HepG2 (cell line): ENCODE measurements at regions not wholly inside any gene's neighbourhood (a gene's known extent, or its start where the extent isn't known, plus 50 kb on each side); places are given as distances from the start of the nearest gene placed in this dataset.

Source experiments
- ATAC-seq: fragments of 200-7000 bp; cut with Tn5 transposase; 3 replicates; pipeline ENCODE4 v1.9.1; 2020; ENCODE audit warnings: mild to moderate bottlenecking, moderate library complexity
- BruUV-seq: library from RNA; stranded (reverse); fragments of 400-500 nt; replicated peaks from 2 replicates; lab custom pipeline; 2021; lab: Mats Ljungman, UMichigan
- CTCF ChIA-PET: fragments of 300-600 bp; formaldehyde crosslinking; extraction: SDS; loops from one replicate; lab custom pipeline; 2021; ENCODE audit warnings: low total read pairs, inconsistent platforms, low intra/inter-chr PET ratio; lab: Yijun Ruan, JAX
- POLR2A ChIA-PET: fragments of 350-600 bp; sonication (Branson Sonifier 250); formaldehyde crosslinking; loops from one replicate; lab custom pipeline; 2020; ENCODE audit warnings: antibody characterized with exemption, inconsistent platforms; lab: Yijun Ruan, JAX
- DNase-seq: peaks from one replicate; pipeline ENCODE4 v3.0.0-alpha.2; 2015; ENCODE audit warnings: low spot score
- FAIRE-seq: peaks from 3 replicates; lab custom pipeline; 2011; peaks lifted over from hg19 to GRCh38; lab: Jason Lieb, UNC
- H2AFZ ChIP-seq: one replicate; pipeline ENCODE4 v1.6.1; 2011; ENCODE audit warnings: low read length, inconsistent platforms
- H3K27ac ChIP-seq: fragments of 300-600 bp; 3 replicates; pipeline ENCODE4 v1.8.0; 2011; ENCODE audit warnings: mixed run types, mild to moderate bottlenecking, mixed read lengths, low read length, inconsistent platforms; ENCODE audit not compliant: insufficient read depth; ENCODE audit errors: extremely low read length
- H3K27me3 ChIP-seq, 2 experiments: fragments of 200-600 bp in 1 of 2; 2 replicates in 1 of 2; 3 replicates in 1 of 2; pipeline versions ENCODE4 v1.6.0 to v1.8.0; 2011; ENCODE audit warnings: low read length in 2 of 2, mild to moderate bottlenecking in 2 of 2, moderate library complexity in 2 of 2, inconsistent platforms in 1 of 2; ENCODE audit not compliant: insufficient read depth in 2 of 2, control insufficient read depth in 1 of 2
- H3K36me3 ChIP-seq, 2 experiments: fragments of 200-600 bp in 1 of 2; replicated peaks in 1 of 2; 2 replicates in 1 of 2; 3 replicates in 1 of 2; pipeline versions ENCODE4 v1.5.1 to v1.8.0; 2011; ENCODE audit warnings: low read length in 2 of 2, inconsistent platforms in 1 of 2; ENCODE audit not compliant: insufficient read depth in 2 of 2, control insufficient read depth in 1 of 2
- H3K4me1 ChIP-seq: 2 replicates; pipeline ENCODE4 v1.5.1; 2012; ENCODE audit warnings: low read length, inconsistent platforms; ENCODE audit not compliant: insufficient read depth
- H3K4me2 ChIP-seq: 2 replicates; pipeline ENCODE4 v1.6.0; 2011; ENCODE audit warnings: low read depth, low read length, inconsistent platforms
- H3K4me3 ChIP-seq, 3 experiments: fragments of 200-600 bp in 1 of 3; sonication (generic), shearing (Covaris generic) in 1 of 3; replicated peaks in 1 of 3; 2 replicates each; pipeline ENCODE4 v1.5.1; 2011 to 2016; ENCODE audit warnings: low read length in 3 of 3, inconsistent platforms in 2 of 3, low read depth in 2 of 3, mild to moderate bottlenecking in 2 of 3, control low read depth in 1 of 3, mixed read lengths in 1 of 3; ENCODE audit not compliant: insufficient read depth in 1 of 3
- H3K79me2 ChIP-seq: one replicate; pipeline ENCODE4 v1.6.1; 2011; ENCODE audit warnings: low read length, inconsistent platforms; ENCODE audit not compliant: insufficient read depth
- H3K9ac ChIP-seq: 2 replicates; pipeline ENCODE4 v1.6.0; 2011; ENCODE audit warnings: mild to moderate bottlenecking, low read depth, low read length, inconsistent platforms; ENCODE audit not compliant: insufficient read depth
- H3K9me3 ChIP-seq: 2 replicates; pipeline ENCODE4 v1.5.1; 2012; ENCODE audit warnings: mild to moderate bottlenecking, low read length
- H4K20me1 ChIP-seq: 2 replicates; pipeline ENCODE4 v1.6.0; 2011; ENCODE audit warnings: inconsistent platforms, mild to moderate bottlenecking, low read length, moderate library complexity; ENCODE audit not compliant: insufficient read depth
- ARNT2 ChIP-seq: sonication (generic); formaldehyde crosslinking; IDR thresholded peaks from 2 replicates; pipeline ENCODE4 v1.8.0; 2022; ENCODE audit warnings: mild to moderate bottlenecking, low read depth, missing genetic modification reagents, moderate library complexity
- ATF5 ChIP-seq: sonication (generic); formaldehyde crosslinking; IDR thresholded peaks from 2 replicates; pipeline ENCODE4 v1.4.0; 2020; ENCODE audit warnings: mild to moderate bottlenecking, low read depth, missing genetic modification reagents
- BCL3 ChIP-seq: sonication (generic); formaldehyde crosslinking; IDR thresholded peaks from 2 replicates; pipeline ENCODE4 v1.5.1; 2020; ENCODE audit warnings: mild to moderate bottlenecking, missing genetic modification reagents, moderate library complexity
- DPF2 ChIP-seq: sonication (generic); formaldehyde crosslinking; IDR thresholded peaks from 2 replicates; pipeline ENCODE4 v1.4.0; 2020; ENCODE audit warnings: mild to moderate bottlenecking, low read depth, missing genetic modification reagents, borderline replicate concordance
- MAX ChIP-seq: IDR thresholded peaks from 2 replicates; pipeline ENCODE4 v1.6.1; 2012; ENCODE audit warnings: inconsistent platforms
- NFIB ChIP-seq: sonication (generic); formaldehyde crosslinking; IDR thresholded peaks from 2 replicates; pipeline ENCODE4 v1.9.0; 2021; ENCODE audit warnings: missing genetic modification reagents, mild to moderate bottlenecking, borderline replicate concordance
- NR2F2 ChIP-seq: IDR thresholded peaks from 2 replicates; pipeline ENCODE4 v1.6.1; 2012; ENCODE audit warnings: low read depth, inconsistent platforms, borderline replicate concordance
- PHB2 ChIP-seq: fragments of 450-650 bp; IDR thresholded peaks from 2 replicates; pipeline ENCODE4 v1.6.1; 2018; ENCODE audit not compliant: partially characterized antibody
- SPEN ChIP-seq: sonication (generic); formaldehyde crosslinking; IDR thresholded peaks from 2 replicates; pipeline ENCODE4 v1.5.1; 2020; ENCODE audit warnings: low read depth, mild to moderate bottlenecking, missing genetic modification reagents
- WIZ ChIP-seq: sonication (generic); formaldehyde crosslinking; IDR thresholded peaks from 2 replicates; pipeline ENCODE4 v1.5.1; 2020; ENCODE audit warnings: mild to moderate bottlenecking, missing genetic modification reagents
- ZBTB2 ChIP-seq: sonication (generic); formaldehyde crosslinking; IDR thresholded peaks from 2 replicates; pipeline ENCODE4 v1.8.0; 2022; ENCODE audit warnings: low read depth, missing genetic modification reagents
- ZNF121 ChIP-seq: sonication (generic); formaldehyde crosslinking; IDR thresholded peaks from 2 replicates; pipeline ENCODE4 v1.5.0; 2020; ENCODE audit warnings: mild to moderate bottlenecking, missing genetic modification reagents
- ZNF276 ChIP-seq: sonication (generic); formaldehyde crosslinking; IDR thresholded peaks from 2 replicates; pipeline ENCODE4 v1.4.0; 2020; ENCODE audit warnings: mild to moderate bottlenecking, low read depth, missing genetic modification reagents
- ZNF317 ChIP-seq: sonication (generic); formaldehyde crosslinking; IDR thresholded peaks from 2 replicates; pipeline ENCODE4 v1.5.0; 2020; ENCODE audit warnings: mild to moderate bottlenecking, missing genetic modification reagents
- ZNF512B ChIP-seq: sonication (generic); formaldehyde crosslinking; IDR thresholded peaks from 2 replicates; pipeline ENCODE4 v1.5.1; 2020; ENCODE audit warnings: missing genetic modification reagents, mild to moderate bottlenecking, borderline replicate concordance
- ZNF841 ChIP-seq: sonication (generic); formaldehyde crosslinking; IDR thresholded peaks from 2 replicates; pipeline ENCODE4 v1.8.1; 2023; ENCODE audit warnings: missing genetic modification reagents, borderline replicate concordance
- WGBS: methylation state at CpG from one replicate; pipeline ENCODE4 v1.1.6; 2017; ENCODE audit warnings: low lambda C conversion rate; 5-methylcytosine and 5-hydroxymethylcytosine counted together
- in situ Hi-C: cut with HindIII; loops from 2 replicates; pipeline ENCODE4 v1.10.0; 2017; ENCODE audit warnings: low pct_unique_long_range_greater_than_20kb; ENCODE audit not compliant: extremely low pct_ligation_motif_present
- intact Hi-C: fragments of 100-400 bp; cut with micrococcal nuclease; formaldehyde crosslinking; loops from one replicate; pipeline ENCODE4 v1.10.0; 2022; ENCODE audit not compliant: unreplicated experiment

GRCh38 chr7:123351027-123351426 lies 151.3 kb upstream of the SLC13A1 start (continued):
- TF ChIP-seq DPF2 (CRISPR knock-in tag) = no peak
- no peak for TF ChIP-seq WIZ
- no peak for TF ChIP-seq SPEN (CRISPR knock-in tag)
- no peak for TF ChIP-seq ATF5
- TF ChIP-seq NFIB (CRISPR knock-in tag) = no peak
- no peak for TF ChIP-seq BCL3 (CRISPR knock-in tag)

- no peaks in the 10 kb centered on the region for H3K79me2 ChIP-seq
- no peak overlapping the region for H3K9ac ChIP-seq
- no peaks in the 10 kb centered on the region for H3K27me3 ChIP-seq
- intact Hi-C loops = no loop called here
- H3K9me3 ChIP-seq = no peaks in the 10 kb centered on the region
- H4K20me1 ChIP-seq = no peaks in the 10 kb centered on the region
- in situ Hi-C loops = no loop called here
- ATAC-seq = no peak
- POLR2A ChIA-PET = no interaction called here
- no peaks in the 10 kb centered on the region for H3K4me1 ChIP-seq
- H3K4me2 ChIP-seq = no peak overlapping the region
- 0% methylated on average over 1 of the region's 1 CpG for WGBS
- no peaks in the 10 kb centered on the region for H3K36me3 ChIP-seq
- no TSS peak for BruUV-seq
- no peak for FAIRE-seq
- H2AFZ ChIP-seq = no peak overlapping the region
- CTCF ChIA-PET = no interaction called here
- no peak for DNase-seq
- no peak overlapping the region for H3K27ac ChIP-seq
- H3K4me3 ChIP-seq = no peak overlapping the region
- no peak for TF ChIP-seq ZNF317 (CRISPR knock-in tag)
- no peak for TF ChIP-seq ZNF512B (CRISPR knock-in tag)
- no peak for TF ChIP-seq ZNF121 (CRISPR knock-in tag)
- TF ChIP-seq ZNF276 (CRISPR knock-in tag) = no peak
- no peak for TF ChIP-seq NR2F2
- TF ChIP-seq ARNT2 (CRISPR knock-in tag) = no peak
- no peak for TF ChIP-seq MAX
- TF ChIP-seq PHB2 = no peak
- TF ChIP-seq ZBTB2 (CRISPR knock-in tag) = no peak
- no peak for TF ChIP-seq ZNF841 (CRISPR knock-in tag)
Measured at GRCh38 chr7:123348690-123349089, 148.9 kb upstream of the SLC13A1 start.
